B cell (primary cell): ENCODE measurements at regions not wholly inside any gene's neighbourhood (a gene's known extent, or its start where the extent isn't known, plus 50 kb on each side); places are given as distances from the start of the nearest gene placed in this dataset.

ENCODE experiments used
- ATAC-seq: fragments of 200-7000 bp; cut with Tn5 transposase; one replicate; pipeline ENCODE4 v1.10.0; 2021; ENCODE audit warnings: low read depth, mild to moderate bottlenecking, moderate number of reproducible peaks, moderate library complexity
- CTCF ChIA-PET: fragments of 350-600 bp; sonication (Branson Sonifier 250); formaldehyde crosslinking; loops from one replicate; lab custom pipeline; 2021; ENCODE audit warnings: antibody characterized with exemption, inconsistent platforms; lab: Charles Lee
- POLR2A ChIA-PET: fragments of 350-600 bp; sonication (Branson Sonifier 250); formaldehyde crosslinking; loops from one replicate; lab custom pipeline; 2021; ENCODE audit warnings: antibody characterized with exemption; lab: Charles Lee
- DNase-seq: peaks from one replicate; pipeline ENCODE4 v3.0.0; 2013
- H2AFZ ChIP-seq: 2 replicates; pipeline ENCODE4 v1.6.1; 2012; ENCODE audit warnings: mild to moderate bottlenecking, low read depth, low read length; ENCODE audit not compliant: insufficient read depth, poor library complexity, severe bottlenecking
- H3K27ac ChIP-seq, 2 donors: 1 replicate in 1 of 2; 2 replicates in 1 of 2; pipeline ENCODE4 v1.5.1; 2012 to 2013; ENCODE audit warnings: low read length in 2 of 2, mild to moderate bottlenecking in 2 of 2, moderate library complexity in 1 of 2
- H3K27me3 ChIP-seq, 4 experiments: fragments of 200-600 bp in 1 of 4; sonication (generic) in 1 of 4; replicated peaks in 1 of 4; 1 replicate in 2 of 4; 2 replicates in 2 of 4; pipeline versions ENCODE4 v1.6.1 to v1.7.0; 2013 to 2016; ENCODE audit warnings: low read length in 3 of 4, mild to moderate bottlenecking in 2 of 4, mixed read lengths in 1 of 4, moderate library complexity in 1 of 4; ENCODE audit not compliant: insufficient read depth in 4 of 4, control insufficient read depth in 3 of 4; ENCODE audit errors: control extremely low read depth in 1 of 4
- H3K36me3 ChIP-seq, 2 experiments: replicated peaks in 1 of 2; 1 replicate in 1 of 2; 2 replicates in 1 of 2; pipeline versions ENCODE4 v1.6.1 to v1.7.1; 2013; ENCODE audit warnings: low read length in 1 of 2; ENCODE audit not compliant: insufficient read depth in 2 of 2, control insufficient read depth in 1 of 2; ENCODE audit errors: control extremely low read depth in 1 of 2, extremely low read depth in 1 of 2
- H3K4me1 ChIP-seq, 2 donors: fragments of 200-600 bp in 1 of 2; sonication (generic) in 1 of 2; 1 replicate in 1 of 2; 2 replicates in 1 of 2; pipeline versions ENCODE4 v1.5.1 to v1.6.1; 2013 to 2017; ENCODE audit warnings: low read length in 2 of 2; ENCODE audit not compliant: control insufficient read depth in 2 of 2, insufficient read depth in 2 of 2
- H3K4me2 ChIP-seq: replicated peaks from 2 replicates; pipeline ENCODE3; 2012; ENCODE audit warnings: mild to moderate bottlenecking, low read depth, low read length; ENCODE audit not compliant: poor library complexity, severe bottlenecking
- H3K4me3 ChIP-seq, 5 experiments: fragments of 200-600 bp in 1 of 5; sonication (generic) in 1 of 5; 1 replicate in 3 of 5; 2 replicates in 2 of 5; pipeline versions ENCODE4 v1.5.1 to v1.7.0; 2011 to 2016; ENCODE audit warnings: low read length in 4 of 5, mild to moderate bottlenecking in 4 of 5, low read depth in 2 of 5, control low read depth in 1 of 5, moderate library complexity in 1 of 5; ENCODE audit not compliant: insufficient read depth in 1 of 5; ENCODE audit errors: control extremely low read depth in 1 of 5, extremely low read depth in 1 of 5
- H3K79me2 ChIP-seq: fragments of 200-600 bp; sonication (generic); one replicate; pipeline ENCODE4 v1.6.0; 2016; ENCODE audit warnings: low read length; ENCODE audit not compliant: control insufficient read depth, insufficient read depth
- H3K9ac ChIP-seq: fragments of 200-600 bp; sonication (generic); 2 replicates; pipeline ENCODE4 v1.6.1; 2017; ENCODE audit warnings: mild to moderate bottlenecking, low read length, moderate library complexity
- H3K9me3 ChIP-seq, 3 donors: one replicate each; pipeline versions ENCODE4 v1.6.1 to v1.7.1; 2013; ENCODE audit warnings: low read length in 2 of 3; ENCODE audit not compliant: control insufficient read depth in 2 of 3, insufficient read depth in 1 of 3; ENCODE audit errors: control extremely low read depth in 1 of 3
- H4K20me1 ChIP-seq: 2 replicates; pipeline ENCODE4 v1.6.0; 2012; ENCODE audit warnings: mild to moderate bottlenecking, low read length; ENCODE audit not compliant: insufficient read depth, control insufficient read depth, poor library complexity, severe bottlenecking
- H3K27ac Mint-ChIP-seq: one replicate; pipeline ENCODE4 v1.8.0; 2021; ENCODE audit warnings: mixed read lengths
- H3K27me3 Mint-ChIP-seq: one replicate; pipeline ENCODE4 v1.8.0; 2021; ENCODE audit warnings: mixed read lengths
- H3K4me1 Mint-ChIP-seq: one replicate; pipeline ENCODE4 v1.8.0; 2021; ENCODE audit warnings: mixed read lengths
- H3K4me3 Mint-ChIP-seq: one replicate; pipeline ENCODE4 v1.8.0; 2021; ENCODE audit warnings: mixed read lengths
- H3K9me3 Mint-ChIP-seq: one replicate; pipeline ENCODE4 v1.8.0; 2022; ENCODE audit warnings: mixed read lengths; ENCODE audit not compliant: insufficient read depth
- EZH2 ChIP-seq: IDR thresholded peaks from 2 replicates; pipeline ENCODE4 v1.6.1; 2012; ENCODE audit warnings: borderline replicate concordance, low read depth, mild to moderate bottlenecking, moderate library complexity, low read length; ENCODE audit not compliant: insufficient read depth, poor library complexity, severe bottlenecking
- WGBS: methylation state at CpG from one replicate; pipeline ENCODE4 v1.1.5; 2013; ENCODE audit warnings: missing lambda C conversion rate; ENCODE audit not compliant: insufficient coverage; 5-methylcytosine and 5-hydroxymethylcytosine counted together
- intact Hi-C: fragments of 100-400 bp; cut with micrococcal nuclease; formaldehyde crosslinking; loops from one replicate; pipeline ENCODE4 v1.10.0; 2022
- TF ChIP-seq, protein P1 (sequence below): fragments of 200-600 bp; IDR thresholded peaks from one replicate; pipeline ENCODE4 v1.8.0; 2022; ENCODE audit warnings: antibody characterized with exemption, mild to moderate bottlenecking

DNA sequence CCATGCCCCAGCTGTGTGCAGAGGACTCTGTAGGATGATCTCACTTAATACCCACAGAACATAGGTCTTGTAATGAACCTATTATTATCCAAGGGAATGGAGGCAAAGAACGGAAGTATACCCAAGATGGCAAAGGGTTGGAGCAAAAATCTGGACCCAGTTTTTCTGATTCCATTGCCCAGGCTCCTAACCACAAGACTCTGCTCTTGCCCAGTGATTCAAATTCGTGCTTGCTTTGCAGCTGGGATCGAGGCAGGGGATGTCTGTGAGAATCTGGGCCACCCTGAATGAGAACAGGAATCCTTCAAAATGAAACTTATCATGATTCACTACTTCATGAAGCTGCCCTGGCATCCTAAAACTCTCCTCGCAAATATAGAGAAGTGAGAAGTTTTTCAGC is 97.5 kb upstream of the KCNJ6 start:
- no peak overlapping the region for H2AFZ ChIP-seq
- TF ChIP-seq, protein P1, sequence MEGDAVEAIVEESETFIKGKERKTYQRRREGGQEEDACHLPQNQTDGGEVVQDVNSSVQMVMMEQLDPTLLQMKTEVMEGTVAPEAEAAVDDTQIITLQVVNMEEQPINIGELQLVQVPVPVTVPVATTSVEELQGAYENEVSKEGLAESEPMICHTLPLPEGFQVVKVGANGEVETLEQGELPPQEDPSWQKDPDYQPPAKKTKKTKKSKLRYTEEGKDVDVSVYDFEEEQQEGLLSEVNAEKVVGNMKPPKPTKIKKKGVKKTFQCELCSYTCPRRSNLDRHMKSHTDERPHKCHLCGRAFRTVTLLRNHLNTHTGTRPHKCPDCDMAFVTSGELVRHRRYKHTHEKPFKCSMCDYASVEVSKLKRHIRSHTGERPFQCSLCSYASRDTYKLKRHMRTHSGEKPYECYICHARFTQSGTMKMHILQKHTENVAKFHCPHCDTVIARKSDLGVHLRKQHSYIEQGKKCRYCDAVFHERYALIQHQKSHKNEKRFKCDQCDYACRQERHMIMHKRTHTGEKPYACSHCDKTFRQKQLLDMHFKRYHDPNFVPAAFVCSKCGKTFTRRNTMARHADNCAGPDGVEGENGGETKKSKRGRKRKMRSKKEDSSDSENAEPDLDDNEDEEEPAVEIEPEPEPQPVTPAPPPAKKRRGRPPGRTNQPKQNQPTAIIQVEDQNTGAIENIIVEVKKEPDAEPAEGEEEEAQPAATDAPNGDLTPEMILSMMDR = no peak
- no peak for TF ChIP-seq EZH2
- no peaks in the 10 kb centered on the region for H4K20me1 ChIP-seq
- ATAC-seq = no peak
- WGBS = 82% methylated on average over 1 of the region's 4 CpGs
- H3K27me3 ChIP-seq = no peaks in the 10 kb centered on the region
- POLR2A ChIA-PET = no interaction called here
- H3K9me3 ChIP-seq = peaks cover 0 to 7% (median 0%) of the 10 kb centered on the region in 3 donors
- H3K79me2 ChIP-seq = no peaks in the 10 kb centered on the region
- Mint-ChIP-seq H3K9me3 (peaks cover 3% of the 10 kb centered on the region), H3K4me3 (no peak overlapping the region), H3K27me3 (peaks cover 7% of the 10 kb centered on the region), H3K4me1 (no peaks in the 10 kb centered on the region), H3K27ac (no peak overlapping the region)
- H3K27ac ChIP-seq = no peak overlapping the region
- no peaks in the 10 kb centered on the region for H3K36me3 ChIP-seq
- intact Hi-C loops = no loop called here
- no peak overlapping the region for H3K4me2 ChIP-seq
- H3K4me3 ChIP-seq = no peak overlapping the region
- H3K9ac ChIP-seq = no peak overlapping the region
- H3K4me1 ChIP-seq = no peaks in the 10 kb centered on the region
- no peak for DNase-seq
- CTCF ChIA-PET = no interaction called here

DNA sequence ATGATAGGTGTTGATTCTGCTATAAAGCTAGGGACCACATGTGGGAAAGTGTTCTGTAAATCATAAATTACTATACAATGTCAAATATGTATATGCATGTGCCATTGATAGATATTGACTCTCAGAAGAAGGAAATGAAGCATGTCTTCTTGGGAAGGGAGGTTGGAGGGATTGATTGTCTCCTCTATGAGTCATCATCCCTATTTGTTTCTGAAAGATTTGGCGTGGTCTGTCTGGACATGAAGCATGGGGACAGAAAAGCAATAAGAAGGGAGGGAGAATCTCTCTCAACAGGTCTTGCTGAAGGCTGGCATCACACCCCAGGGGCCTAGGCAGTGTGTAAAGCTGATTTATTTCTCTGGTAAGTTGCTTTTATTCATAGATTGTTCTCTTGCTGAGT is 98.0 kb upstream of the KCNJ6 start:
- Mint-ChIP-seq H3K27ac (no peak overlapping the region), H3K27me3 (peaks cover 7% of the 10 kb centered on the region)
- intact Hi-C loops = no loop called here

More for the DNA sequence above, 98.0 kb upstream of the KCNJ6 start:
- no peak for TF ChIP-seq EZH2
- TF ChIP-seq, protein P1 = no peak
- H3K79me2 ChIP-seq = no peaks in the 10 kb centered on the region
- ChIA-PET CTCF (no interaction called here), POLR2A (no interaction called here)
- no peaks in the 10 kb centered on the region for H3K4me1 ChIP-seq
- no peaks in the 10 kb centered on the region for H3K27me3 ChIP-seq
- DNase-seq (no peak), ATAC-seq (no peak)
- no peak overlapping the region for H3K4me2 ChIP-seq
- no peak overlapping the region for H3K4me3 ChIP-seq
- H3K36me3 ChIP-seq = no peaks in the 10 kb centered on the region
- no peak overlapping the region for H3K27ac ChIP-seq
- no peaks in the 10 kb centered on the region for H3K4me1 Mint-ChIP-seq
- H3K9ac ChIP-seq = no peak overlapping the region
- no CpG with 5 or more reads among the region's 1 CpG for WGBS
- no peaks in the 10 kb centered on the region for H4K20me1 ChIP-seq
- peaks cover 3% of the 10 kb centered on the region for H3K9me3 Mint-ChIP-seq
- no peak overlapping the region for H2AFZ ChIP-seq
- no peak overlapping the region for H3K4me3 Mint-ChIP-seq
- H3K9me3 ChIP-seq = peaks cover 0 to 7% (median 0%) of the 10 kb centered on the region in 3 donors
